GM21786 (cell line): ENCODE measurements at regions not wholly inside any gene's neighbourhood (a gene's known extent, or its start where the extent isn't known, plus 50 kb on each side); places are given as distances from the start of the nearest gene placed in this dataset.
"Not testable (repeated sequence)": the region's sequence is repeated elsewhere in the genome, so short reads cannot be mapped to it uniquely, and the experiment has no call there.

ENCODE experiments used
- ATAC-seq: cut with Tn5 transposase; IDR thresholded peaks from one replicate; pipeline ENCODE4 v1.9.1; 2021; ENCODE audit not compliant: unreplicated experiment

- peak; percentile 69 for ATAC-seq
Observed at GRCh38 chr5:45038366-45038987, 229.7 kb downstream of the MRPS30 start.

- no peak for ATAC-seq
Observed at GRCh38 chr5:45042283-45042682, 233.5 kb downstream of the MRPS30 start.

GRCh38 chr5:45057564-45057963 is 248.8 kb downstream of the MRPS30 start:
- no peak for ATAC-seq

- no peak for ATAC-seq
Observed at GRCh38 chr5:45060724-45061123, 252.0 kb downstream of the MRPS30 start.

GRCh38 chr5:45062044-45062443 is 253.3 kb downstream of the MRPS30 start:
- ATAC-seq = no peak

- no peak for ATAC-seq
Observed at GRCh38 chr5:45081082-45081481, 272.3 kb downstream of the MRPS30 start.

GRCh38 chr5:45089870-45090269 is 281.1 kb downstream of the MRPS30 start:
- ATAC-seq = no peak

- no peak for ATAC-seq
Observed at GRCh38 chr5:45093377-45093776, 284.6 kb downstream of the MRPS30 start.

GRCh38 chr5:45094876-45095440 is 286.2 kb downstream of the MRPS30 start:
- ATAC-seq = no peak

GRCh38 chr5:45098483-45098882 is 289.7 kb downstream of the MRPS30 start:
- peak; percentile 93 for ATAC-seq

- no peak for ATAC-seq
Observed at GRCh38 chr5:45101146-45101545, 292.4 kb downstream of the MRPS30 start.

- no peak for ATAC-seq
Observed at GRCh38 chr5:45105491-45105994, 296.8 kb downstream of the MRPS30 start.

- no peak for ATAC-seq
Observed at GRCh38 chr5:45109062-45109461, 300.3 kb downstream of the MRPS30 start.

- no peak for ATAC-seq
Observed at GRCh38 chr5:45109636-45110035, 300.9 kb downstream of the MRPS30 start.

- no peak for ATAC-seq
Observed at GRCh38 chr5:45110399-45110798, 301.7 kb downstream of the MRPS30 start.

- no peak for ATAC-seq
Observed at GRCh38 chr5:45113726-45114125, 305.0 kb downstream of the MRPS30 start.

- ATAC-seq = no peak
Observed at GRCh38 chr5:45132972-45133371, 324.2 kb downstream of the MRPS30 start.

- no peak for ATAC-seq
Observed at GRCh38 chr5:45162974-45163373, 354.2 kb downstream of the MRPS30 start.

- no peak for ATAC-seq
Observed at GRCh38 chr5:45171563-45171962, 362.8 kb downstream of the MRPS30 start.

GRCh38 chr5:45172634-45173033 is 363.9 kb downstream of the MRPS30 start:
- ATAC-seq = not testable (repeated sequence)

GRCh38 chr5:45179686-45180085 is 370.9 kb downstream of the MRPS30 start:
- no peak for ATAC-seq

GRCh38 chr5:45189042-45189441 is 380.3 kb downstream of the MRPS30 start:
- ATAC-seq = no peak

- no peak for ATAC-seq
Observed at GRCh38 chr5:45189481-45189880, 380.7 kb downstream of the MRPS30 start.
